WERI-Rb-1 (cell line): ENCODE measurements at regions not wholly inside any gene's neighbourhood (a gene's known extent, or its start where the extent isn't known, plus 50 kb on each side); places are given as distances from the start of the nearest gene placed in this dataset.

Experiments
- DNase-seq: peaks from one replicate; pipeline ENCODE4 v3.0.0-alpha.2; 2020
- H3K27ac ChIP-seq: fragments of 250-450 bp; sonication (Bioruptor Pico); 2 replicates; pipeline ENCODE4 v1.5.1; 2020; ENCODE audit warnings: mild to moderate bottlenecking, moderate library complexity
- H3K27me3 ChIP-seq: fragments of 250-450 bp; sonication (Bioruptor Pico); 2 replicates; pipeline ENCODE4 v1.5.1; 2021; ENCODE audit warnings: mild to moderate bottlenecking, low read depth, moderate library complexity; ENCODE audit not compliant: insufficient read depth, severe bottlenecking
- H3K36me3 ChIP-seq: fragments of 250-450 bp; sonication (Bioruptor Pico); 2 replicates; pipeline ENCODE4 v1.5.1; 2020; ENCODE audit warnings: mild to moderate bottlenecking, moderate library complexity
- H3K4me3 ChIP-seq: 2 replicates; pipeline ENCODE4 v1.5.1; 2011; ENCODE audit warnings: low read depth, mild to moderate bottlenecking, control low read depth, low read length
- H3K9me3 ChIP-seq: fragments of 250-450 bp; sonication (Bioruptor Pico); 2 replicates; pipeline ENCODE4 v1.5.1; 2021; ENCODE audit warnings: mild to moderate bottlenecking, moderate library complexity; ENCODE audit not compliant: severe bottlenecking
- TF ChIP-seq, protein P1 (sequence below): IDR thresholded peaks from 2 replicates; pipeline ENCODE4 v1.5.1; 2011; ENCODE audit warnings: low read depth, mild to moderate bottlenecking, control low read depth, inconsistent platforms, low read length

GRCh38 chr6:167735084-167735950 is 91.4 kb upstream of the AFDN start:
- no peak overlapping the region for H3K4me3 ChIP-seq
- no peak overlapping the region for H3K27ac ChIP-seq
- H3K36me3 ChIP-seq: no peaks in the 10 kb centered on the region
- H3K9me3 ChIP-seq: no peaks in the 10 kb centered on the region
- no peaks in the 10 kb centered on the region for H3K27me3 ChIP-seq
- no peak for DNase-seq
- TF ChIP-seq, protein P1, sequence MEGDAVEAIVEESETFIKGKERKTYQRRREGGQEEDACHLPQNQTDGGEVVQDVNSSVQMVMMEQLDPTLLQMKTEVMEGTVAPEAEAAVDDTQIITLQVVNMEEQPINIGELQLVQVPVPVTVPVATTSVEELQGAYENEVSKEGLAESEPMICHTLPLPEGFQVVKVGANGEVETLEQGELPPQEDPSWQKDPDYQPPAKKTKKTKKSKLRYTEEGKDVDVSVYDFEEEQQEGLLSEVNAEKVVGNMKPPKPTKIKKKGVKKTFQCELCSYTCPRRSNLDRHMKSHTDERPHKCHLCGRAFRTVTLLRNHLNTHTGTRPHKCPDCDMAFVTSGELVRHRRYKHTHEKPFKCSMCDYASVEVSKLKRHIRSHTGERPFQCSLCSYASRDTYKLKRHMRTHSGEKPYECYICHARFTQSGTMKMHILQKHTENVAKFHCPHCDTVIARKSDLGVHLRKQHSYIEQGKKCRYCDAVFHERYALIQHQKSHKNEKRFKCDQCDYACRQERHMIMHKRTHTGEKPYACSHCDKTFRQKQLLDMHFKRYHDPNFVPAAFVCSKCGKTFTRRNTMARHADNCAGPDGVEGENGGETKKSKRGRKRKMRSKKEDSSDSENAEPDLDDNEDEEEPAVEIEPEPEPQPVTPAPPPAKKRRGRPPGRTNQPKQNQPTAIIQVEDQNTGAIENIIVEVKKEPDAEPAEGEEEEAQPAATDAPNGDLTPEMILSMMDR: no peak

DNA sequence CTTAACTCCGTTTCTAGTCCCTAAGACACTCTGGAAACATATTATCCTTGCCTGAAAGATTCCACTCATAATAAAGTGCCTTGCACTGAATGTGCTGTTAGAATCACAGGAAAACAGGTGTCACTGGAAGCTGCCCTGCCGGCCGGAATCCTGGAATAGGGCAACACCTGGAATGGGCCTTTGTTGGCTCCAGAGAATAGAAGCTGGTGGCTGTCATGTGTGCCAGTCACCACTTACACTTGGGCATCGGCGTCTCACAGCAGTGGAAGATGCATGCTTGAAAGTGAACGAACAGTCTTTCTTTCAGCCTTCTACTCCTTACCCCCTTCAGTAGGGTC is 90.8 kb upstream of the AFDN start:
- H3K4me3 ChIP-seq: no peak overlapping the region
- no peak for DNase-seq
- H3K27ac ChIP-seq: no peak overlapping the region
- no peaks in the 10 kb centered on the region for H3K27me3 ChIP-seq
- no peaks in the 10 kb centered on the region for H3K9me3 ChIP-seq
- TF ChIP-seq, protein P1: no peak
- no peaks in the 10 kb centered on the region for H3K36me3 ChIP-seq

GRCh38 chr6:167736486-167737204 is 90.1 kb upstream of the AFDN start:
- Histone ChIP-seq H3K27me3 (no peaks in the 10 kb centered on the region), H3K27ac (no peak overlapping the region), H3K9me3 (no peaks in the 10 kb centered on the region), H3K4me3 (no peak overlapping the region), H3K36me3 (no peaks in the 10 kb centered on the region)
- TF ChIP-seq, protein P1: no peak
- no peak for DNase-seq

- no peaks in the 10 kb centered on the region for H3K27me3 ChIP-seq
- TF ChIP-seq, protein P1: no peak
- no peak for DNase-seq
- H3K9me3 ChIP-seq: no peaks in the 10 kb centered on the region
- no peaks in the 10 kb centered on the region for H3K36me3 ChIP-seq
- no peak overlapping the region for H3K4me3 ChIP-seq
- no peak overlapping the region for H3K27ac ChIP-seq
Observed at GRCh38 chr6:167737205-167737830, 89.4 kb upstream of the AFDN start.

- Histone ChIP-seq H3K4me3 (no peak overlapping the region), H3K36me3 (no peaks in the 10 kb centered on the region), H3K9me3 (no peaks in the 10 kb centered on the region), H3K27me3 (no peaks in the 10 kb centered on the region), H3K27ac (no peak overlapping the region)
- DNase-seq: no peak
- TF ChIP-seq, protein P1: no peak
Observed at GRCh38 chr6:167738386-167738785, 88.3 kb upstream of the AFDN start.
